NCI-H1694 treated with DMSO at 0.1 percent for 48 hours (cell line): ENCODE measurements at regions not wholly inside any gene's neighbourhood (a gene's known extent, or its start where the extent isn't known, plus 50 kb on each side); places are given as distances from the start of the nearest gene placed in this dataset.
"Not testable (repeated sequence)": the region's sequence is repeated elsewhere in the genome, so short reads cannot be mapped to it uniquely, and the experiment has no call there.

Experiments
- DNase-seq: peaks from one replicate; lab custom pipeline; 2025; lab: John Stamatoyannopoulos, UW

- no peak for DNase-seq
Measured at GRCh38 chr4:140246216-140246615, 92.2 kb upstream of the MAML3 start.

DNA sequence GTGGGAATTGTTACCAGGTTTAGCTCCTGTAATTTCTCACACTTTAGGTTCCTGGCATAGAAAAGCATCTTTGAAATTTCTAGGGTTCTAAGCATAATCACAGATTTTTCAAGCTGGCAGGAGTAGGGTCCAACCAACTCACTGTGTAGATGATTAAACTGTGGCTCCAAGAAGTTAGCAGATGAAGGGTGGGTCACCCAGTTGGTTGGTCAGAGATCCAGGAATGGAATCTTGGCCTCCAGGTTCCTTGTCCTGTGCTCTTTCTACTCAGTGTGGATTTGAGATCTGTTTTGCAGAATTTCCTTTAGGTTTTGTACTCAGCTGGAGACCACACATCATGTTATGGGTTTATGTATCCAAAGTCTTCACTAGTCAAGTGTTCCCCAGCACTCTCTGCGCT is 90.3 kb upstream of the MAML3 start:
- no peak for DNase-seq

DNA sequence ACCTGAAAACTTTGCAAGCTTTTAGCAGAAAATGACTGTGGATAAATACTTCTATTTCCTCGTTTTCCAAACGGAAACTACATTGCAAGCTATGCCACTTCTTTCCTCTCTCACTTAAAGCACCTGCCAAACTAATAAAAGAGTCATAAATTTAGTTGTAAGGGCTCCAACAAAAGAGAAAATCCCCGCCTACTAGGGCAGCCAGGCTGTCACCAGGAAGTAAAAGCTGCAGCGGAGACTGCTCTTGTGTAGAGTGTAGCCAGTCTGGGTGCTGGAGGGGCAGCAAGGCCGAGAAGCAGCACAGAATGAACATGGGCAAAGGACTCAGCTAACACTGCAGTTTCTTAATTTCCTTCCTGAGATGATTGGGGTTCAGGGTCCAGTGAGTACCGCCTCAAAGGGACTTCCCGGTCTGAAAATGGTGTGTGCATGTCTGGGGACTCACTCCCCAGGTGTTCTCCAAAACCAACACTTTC is 89.3 kb upstream of the MAML3 start:
- DNase-seq, result peak; percentile 28

GRCh38 chr4:140242357-140243277 is 88.6 kb upstream of the MAML3 start:
- no peak for DNase-seq

DNA sequence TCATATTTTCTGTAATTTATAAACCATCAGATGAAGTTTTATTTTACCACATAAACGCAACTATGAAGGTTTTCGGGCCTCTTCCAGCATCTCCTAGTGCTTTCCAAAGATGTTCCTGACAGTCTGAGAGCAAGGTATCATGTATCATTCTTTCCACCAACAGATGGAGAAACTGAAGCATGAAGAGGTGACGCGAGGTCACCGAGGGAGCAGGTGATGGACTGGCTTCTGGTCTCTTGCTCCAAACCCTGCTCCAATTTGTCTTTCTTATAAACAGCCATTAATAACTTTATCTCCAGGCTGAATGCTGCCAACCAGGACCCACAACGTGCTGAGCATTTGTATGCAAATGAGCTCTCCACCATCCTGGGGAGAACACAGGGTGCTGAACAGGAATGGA is 86.3 kb upstream of the MAML3 start:
- DNase-seq, result peak; percentile 79

GRCh38 chr4:140239311-140239710 is 85.3 kb upstream of the MAML3 start:
- DNase-seq, result peak; percentile 48

GRCh38 chr4:140238351-140239056 is 84.5 kb upstream of the MAML3 start:
- peak; percentile 82 for DNase-seq

DNA sequence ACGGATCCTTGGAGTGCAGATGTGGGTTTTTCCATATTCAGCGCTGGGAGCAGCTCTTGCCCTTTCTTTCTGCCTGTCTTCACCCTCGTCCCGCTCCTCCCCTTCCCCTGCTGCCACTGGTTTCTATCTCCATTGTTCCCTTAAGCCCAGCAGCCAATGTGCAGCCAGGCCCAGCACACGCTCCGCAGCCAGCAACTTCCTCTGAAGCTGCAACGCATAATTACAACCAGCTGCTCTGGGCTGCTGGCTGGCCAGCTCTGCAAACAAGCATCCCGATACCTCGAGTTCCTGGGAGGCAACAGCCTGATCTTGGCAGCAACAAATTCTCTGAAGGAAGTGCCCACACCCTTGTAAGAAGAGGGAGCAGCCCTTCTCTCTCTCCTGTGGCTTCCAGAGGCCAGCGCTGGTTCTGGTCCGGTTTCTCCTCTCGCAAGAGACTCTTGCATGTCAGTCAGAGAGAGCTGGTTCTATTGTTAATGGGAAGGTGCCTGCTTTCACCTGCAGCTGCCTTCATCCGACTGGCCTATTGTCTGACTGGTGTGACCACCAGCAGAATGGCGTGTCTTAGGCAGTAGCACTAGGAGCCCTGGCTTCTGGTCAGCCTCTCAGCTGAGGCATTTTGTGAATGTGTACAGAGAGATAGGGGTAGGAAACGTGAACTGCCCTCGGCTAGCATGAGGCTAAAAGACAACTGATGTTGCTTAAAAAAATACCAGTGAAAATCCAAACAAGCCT is 83.8 kb upstream of the MAML3 start:
- DNase-seq, result peak; percentile 89

- no peak for DNase-seq
Measured at GRCh38 chr4:140236654-140237169, 82.7 kb upstream of the MAML3 start.

GRCh38 chr4:140234697-140235060 is 80.7 kb upstream of the MAML3 start:
- DNase-seq, result no peak

DNA sequence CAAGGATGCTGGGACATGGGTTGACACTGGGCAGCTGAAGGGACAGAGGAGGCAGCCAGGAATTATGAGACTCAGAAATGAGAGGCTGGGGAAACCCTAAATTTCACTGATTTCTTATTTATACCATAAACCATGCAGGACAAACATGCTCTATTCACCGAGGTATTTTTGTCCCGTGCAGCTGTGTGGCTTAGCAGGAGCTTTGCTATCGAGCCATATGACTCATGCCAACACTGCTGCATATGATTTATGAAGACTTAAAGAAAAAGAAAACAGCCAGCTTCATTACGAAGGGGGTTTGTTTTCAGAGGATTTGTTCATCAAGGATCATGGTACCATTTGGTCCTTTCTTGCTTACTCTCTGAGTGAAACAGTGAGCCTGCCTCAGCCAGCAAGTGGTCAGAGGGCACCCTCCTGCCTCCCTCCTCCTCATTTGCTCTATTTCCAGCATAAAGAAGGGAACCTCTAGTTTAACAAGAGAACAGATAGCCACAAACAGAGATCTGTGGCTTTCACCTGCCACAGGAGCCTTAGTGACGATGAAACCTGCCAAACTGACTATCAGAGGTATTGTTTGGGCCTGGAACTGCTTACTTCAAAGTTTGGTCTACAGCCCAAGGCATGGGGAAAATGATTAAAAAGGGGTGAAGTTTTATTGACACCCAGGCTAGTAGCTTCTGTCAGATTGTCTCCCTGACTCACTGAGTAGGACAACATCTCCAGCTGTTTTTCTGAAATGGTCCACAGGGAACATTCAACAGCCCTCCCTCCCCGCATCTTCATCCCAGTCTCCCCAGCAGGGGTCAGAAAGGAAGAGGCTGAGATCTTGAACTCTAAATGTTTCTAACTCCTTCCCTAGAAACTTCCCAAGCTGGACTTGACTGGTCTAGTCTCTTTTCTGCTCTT is 80.1 kb upstream of the MAML3 start:
- DNase-seq, result no peak

DNA sequence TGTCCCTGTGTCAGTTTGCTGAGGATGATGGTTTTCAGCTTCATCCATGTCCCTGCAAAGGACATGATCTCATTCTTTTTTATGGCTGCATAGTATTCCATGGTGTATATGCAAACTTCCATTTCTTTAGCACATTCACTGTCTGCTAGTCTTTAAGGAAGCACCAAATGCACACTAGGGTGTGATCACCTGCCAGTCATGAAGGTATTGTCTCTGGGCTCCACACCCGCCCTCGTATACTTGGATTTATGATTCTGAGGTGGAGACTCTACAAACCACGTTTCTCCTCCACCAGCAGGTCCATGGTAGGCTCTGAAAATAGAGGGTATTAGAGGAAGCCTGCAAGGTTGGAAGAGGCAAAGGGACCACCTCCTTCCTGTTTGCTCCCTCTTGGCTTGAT is 75.9 kb upstream of the MAML3 start:
- no peak for DNase-seq

- DNase-seq, result no peak
Measured at GRCh38 chr4:140227286-140227685, 73.3 kb upstream of the MAML3 start.

GRCh38 chr4:140223056-140223810 is 69.2 kb upstream of the MAML3 start:
- DNase-seq, result no peak

GRCh38 chr4:140222171-140222570 is 68.2 kb upstream of the MAML3 start:
- DNase-seq, result no peak

DNA sequence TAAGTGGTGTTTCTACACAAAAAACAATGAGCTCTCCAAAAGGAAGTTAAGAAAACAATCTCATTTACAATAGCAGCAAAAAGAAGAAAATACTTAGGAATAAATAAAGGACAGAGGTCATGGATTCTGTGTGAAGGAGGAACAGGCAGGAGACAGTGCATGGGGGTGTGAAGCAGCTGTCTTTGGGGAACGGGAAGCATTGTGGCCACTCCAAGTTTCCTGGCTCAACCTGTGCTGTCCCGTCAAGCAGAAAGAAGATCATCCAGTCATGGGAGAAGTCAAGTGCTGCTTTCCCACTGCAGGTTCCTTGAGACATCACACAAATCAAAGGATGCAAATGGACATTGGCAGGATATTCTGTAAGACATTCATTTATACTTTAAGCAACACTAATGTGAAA is 66.1 kb upstream of the MAML3 start:
- DNase-seq, result no peak

DNA sequence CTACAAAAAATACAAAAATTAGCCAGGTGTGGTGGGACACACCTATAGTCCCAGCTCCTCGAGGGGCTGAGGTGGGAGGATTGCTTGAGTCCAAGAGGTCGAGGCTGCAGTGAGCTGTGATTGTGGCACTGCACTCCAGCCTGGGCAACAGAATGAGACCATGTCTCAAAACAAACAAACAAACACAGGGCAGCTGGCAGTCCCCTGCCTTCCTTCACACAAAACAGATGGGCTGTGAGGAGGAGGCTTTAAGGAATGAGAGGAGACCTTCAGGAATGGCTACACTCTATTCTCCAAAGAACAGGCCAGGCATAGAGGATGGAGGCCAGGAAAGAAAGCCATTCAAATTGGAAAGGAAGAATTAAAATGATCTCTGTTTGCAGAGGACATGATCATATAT is 65.6 kb upstream of the MAML3 start:
- no peak for DNase-seq

DNA sequence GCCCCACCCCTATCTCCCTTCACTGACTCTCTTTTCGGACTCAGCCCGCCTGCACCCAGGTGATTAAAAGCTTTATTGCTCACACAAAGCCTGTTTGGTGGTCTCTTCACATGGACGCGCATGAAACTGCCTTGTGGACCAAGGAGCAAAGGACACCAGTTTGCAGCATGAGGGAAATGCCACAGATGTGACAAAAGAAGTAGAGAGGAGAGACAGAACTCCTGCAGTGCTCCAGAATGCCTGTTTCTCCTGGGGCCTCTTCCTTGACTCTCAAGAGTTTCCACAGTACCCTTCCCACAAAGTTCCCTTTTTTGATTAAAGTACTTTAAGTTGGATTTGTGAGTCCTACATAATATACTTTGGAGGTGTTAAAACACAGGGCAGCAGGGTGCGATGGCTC is 65.1 kb upstream of the MAML3 start:
- not testable (repeated sequence) for DNase-seq

DNA sequence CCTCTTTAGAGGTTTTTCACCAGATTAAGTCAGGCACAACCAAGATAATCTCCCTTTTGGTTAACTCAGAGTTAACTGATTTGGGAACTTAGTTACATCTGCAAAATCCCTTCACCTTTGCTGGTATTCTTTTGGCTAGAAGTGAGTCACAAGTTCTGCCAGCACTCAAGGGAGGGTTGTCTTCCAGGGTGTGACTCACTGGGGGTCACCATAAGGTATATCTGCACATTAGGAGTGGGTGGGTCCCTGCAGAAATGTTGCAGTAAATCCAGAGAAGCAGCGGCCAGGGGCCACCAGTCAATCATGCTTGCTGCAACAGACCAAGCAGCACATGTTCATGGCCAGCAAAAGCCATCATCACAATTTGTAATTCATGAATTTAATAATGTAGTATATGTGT is 59.8 kb upstream of the MAML3 start:
- no peak for DNase-seq

GRCh38 chr4:140213116-140213515 is 59.1 kb upstream of the MAML3 start:
- no peak for DNase-seq

DNA sequence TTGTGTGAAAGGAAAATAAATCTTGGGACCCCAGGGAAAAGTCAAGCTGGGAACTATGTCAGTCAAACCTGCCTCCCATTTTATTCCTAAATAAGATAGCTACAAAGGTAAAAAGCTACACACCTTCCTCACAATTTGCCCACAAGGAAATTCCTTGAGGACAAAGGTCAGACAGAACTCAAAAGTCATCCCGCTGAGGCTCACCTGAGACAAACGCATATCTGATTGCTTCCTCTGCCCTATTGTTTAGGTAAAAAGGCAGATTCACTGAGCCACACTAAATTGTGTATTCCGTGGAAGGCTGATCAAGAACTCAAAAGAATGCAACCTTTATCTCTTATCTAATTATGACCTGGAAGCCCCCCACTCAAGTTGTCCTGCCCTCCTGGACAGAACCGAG is 58.7 kb upstream of the MAML3 start:
- DNase-seq, result no peak
